ENCODE measurements at regions not wholly inside any gene's neighbourhood (a gene's known extent, or its start where the extent isn't known, plus 50 kb on each side); places are given as distances from the start of the nearest gene placed in this dataset.

DNA sequence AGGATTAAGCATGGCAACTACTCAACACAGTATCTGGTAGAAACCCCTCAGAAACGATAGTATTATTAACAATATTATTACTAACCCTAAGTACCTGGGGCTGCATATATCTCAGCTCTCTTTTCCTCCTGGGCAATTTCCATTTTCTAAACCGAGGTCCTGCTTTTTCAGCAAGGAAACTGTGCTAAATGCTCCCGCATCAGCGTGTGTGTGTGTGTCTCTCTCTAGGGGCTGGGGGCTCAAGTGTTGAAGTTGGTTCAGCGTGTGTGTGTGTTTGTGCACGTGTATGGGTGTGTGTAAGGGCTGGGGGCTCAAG lies 169.3 kb upstream of the MAF start:
- Histone ChIP-seq H3K4me1 (ENCODE audit: insufficient read depth, low read length) (peaks cover 3% of the 10 kb centered on the region; the same call in 1 of the 2 replicates), H3K23me2 (ENCODE audit: insufficient read length, low read depth, low read length, poor library complexity, severe bottlenecking) (peaks cover 5% of the 10 kb centered on the region), H4K91ac (ENCODE audit: insufficient read length, low read depth, low read length) (no peak overlapping the region), H3K4ac (ENCODE audit: low read depth, low read length) (no peak overlapping the region), H3K79me1 (ENCODE audit: insufficient read depth, low read depth, low read length, poor library complexity, severe bottlenecking) (no peaks in the 10 kb centered on the region), H3K56ac (ENCODE audit: insufficient read length, low read depth, low read length) (no peak overlapping the region), H4K5ac (ENCODE audit: insufficient read length, low read depth, low read length) (peak overlapping the region; percentile 86), H3K4me2 (ENCODE audit: insufficient read depth, insufficient read length, low read length) (peak overlapping the region; percentile 71), H2BK5ac (ENCODE audit: insufficient read length, low read length) (no peak overlapping the region), H3K9me3 (ENCODE audit: control insufficient read depth, low read depth, low read length) (no peaks in the 10 kb centered on the region), H2AFZ (ENCODE audit: low read length) (no peak overlapping the region), H2BK12ac (ENCODE audit: insufficient read length, low read depth, low read length) (no peak overlapping the region), H3K9ac (ENCODE audit: extremely low read depth, insufficient read length, low read length) (peak overlapping the region; percentile 87), H4K8ac (replicated peaks; ENCODE audit: insufficient read length, low read depth, low read length) (peak overlapping the region; percentile 15), H3K23ac (ENCODE audit: insufficient read length, low read depth, low read length) (no peak overlapping the region), H2BK20ac (ENCODE audit: low read depth, low read length, poor library complexity, severe bottlenecking) (no peak overlapping the region), H3K14ac (ENCODE audit: insufficient read depth, low read length) (peak overlapping the region; percentile 70), H2BK15ac (ENCODE audit: low read depth, low read length) (no peak overlapping the region), H3K18ac (ENCODE audit: insufficient read length, low read depth, low read length) (peak overlapping the region; percentile 18), H2AK5ac (ENCODE audit: insufficient read length, low read length) (no peak overlapping the region), H2BK120ac (ENCODE audit: low read depth, low read length, poor library complexity, severe bottlenecking) (no peak overlapping the region), H3K27me3 (ENCODE audit: insufficient read depth, low read length) (no peaks in the 10 kb centered on the region), H3K27ac (ENCODE audit: insufficient read length, low read depth, low read length) (no peak overlapping the region), H3T11ph (ENCODE audit: low read length) (no peak overlapping the region), H4K20me1 (ENCODE audit: control insufficient read depth, insufficient read depth, insufficient read length) (no peaks in the 10 kb centered on the region), H3K79me2 (ENCODE audit: insufficient read depth, low read length) (no peaks in the 10 kb centered on the region)
- Mint-ChIP-seq H3K27ac (peak overlapping the region; percentile 78 to 95 (median 86); a peak in 6 of 7 replicates), H3K4me1 (peaks cover 29 to 31% of the 10 kb centered on the region in 2 experiments), H3K9me3 (no peaks in the 10 kb centered on the region; a peak in 1 of 5 replicates), H3K36me3 (ENCODE audit: insufficient read depth in 1 of 3, low read depth in 3 of 3) (no peaks in the 10 kb centered on the region), H3K4me3 (peak overlapping the region; percentile 77 to 89), H3K27me3 (ENCODE audit: low read depth) (peaks cover 7% of the 10 kb centered on the region)
- DNase-seq = no peak
- WGBS (ENCODE audit: extremely low coverage, insufficient read length, low lambda C conversion rate) = no CpG with 5 or more reads among the region's 6 CpGs
- TF ChIP-seq, protein P1, sequence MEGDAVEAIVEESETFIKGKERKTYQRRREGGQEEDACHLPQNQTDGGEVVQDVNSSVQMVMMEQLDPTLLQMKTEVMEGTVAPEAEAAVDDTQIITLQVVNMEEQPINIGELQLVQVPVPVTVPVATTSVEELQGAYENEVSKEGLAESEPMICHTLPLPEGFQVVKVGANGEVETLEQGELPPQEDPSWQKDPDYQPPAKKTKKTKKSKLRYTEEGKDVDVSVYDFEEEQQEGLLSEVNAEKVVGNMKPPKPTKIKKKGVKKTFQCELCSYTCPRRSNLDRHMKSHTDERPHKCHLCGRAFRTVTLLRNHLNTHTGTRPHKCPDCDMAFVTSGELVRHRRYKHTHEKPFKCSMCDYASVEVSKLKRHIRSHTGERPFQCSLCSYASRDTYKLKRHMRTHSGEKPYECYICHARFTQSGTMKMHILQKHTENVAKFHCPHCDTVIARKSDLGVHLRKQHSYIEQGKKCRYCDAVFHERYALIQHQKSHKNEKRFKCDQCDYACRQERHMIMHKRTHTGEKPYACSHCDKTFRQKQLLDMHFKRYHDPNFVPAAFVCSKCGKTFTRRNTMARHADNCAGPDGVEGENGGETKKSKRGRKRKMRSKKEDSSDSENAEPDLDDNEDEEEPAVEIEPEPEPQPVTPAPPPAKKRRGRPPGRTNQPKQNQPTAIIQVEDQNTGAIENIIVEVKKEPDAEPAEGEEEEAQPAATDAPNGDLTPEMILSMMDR (conservative IDR thresholded peaks at IDR 0.05) = no peak

All from H9 (cell line).